Panc1 (cell line): ENCODE measurements at regions not wholly inside any gene's neighbourhood (a gene's known extent, or its start where the extent isn't known, plus 50 kb on each side); places are given as distances from the start of the nearest gene placed in this dataset.

Source experiments
- ATAC-seq: fragments of 200-7000 bp; cut with Tn5 transposase; 2 replicates; pipeline ENCODE4 v1.9.1; 2020; ENCODE audit warnings: mild to moderate bottlenecking, moderate library complexity
- BruUV-seq: library from RNA; stranded (reverse); fragments of 400-500 nt; replicated peaks from 2 replicates; lab custom pipeline; 2021; lab: Mats Ljungman, UMichigan
- CTCF ChIA-PET: fragments of 300-600 bp; sonication (Branson Sonifier 250); formaldehyde crosslinking; loops from one replicate; lab custom pipeline; 2022; ENCODE audit warnings: antibody characterized with exemption; lab: Charles Lee
- POLR2A ChIA-PET: fragments of 300-600 bp; sonication (Branson Sonifier 250); formaldehyde crosslinking; loops from one replicate; lab custom pipeline; 2022; ENCODE audit warnings: antibody characterized with exemption; lab: Charles Lee
- DNase-seq: peaks from one replicate; pipeline ENCODE4 v3.0.0-alpha.2; 2010; ENCODE audit warnings: low read depth, low spot score
- H3K27ac ChIP-seq: 2 replicates; pipeline ENCODE4 v1.5.1; 2011; ENCODE audit warnings: mild to moderate bottlenecking, low read length, inconsistent platforms
- H3K27me3 ChIP-seq: fragments of 200-500 bp; sonication (Bioruptor generic); 2 replicates; pipeline ENCODE4 v1.6.0; 2014; ENCODE audit warnings: low read length, inconsistent platforms; ENCODE audit not compliant: control insufficient read depth, insufficient read depth
- H3K36me3 ChIP-seq: fragments of 200-500 bp; sonication (Bioruptor generic); 2 replicates; pipeline ENCODE4 v1.5.1; 2014; ENCODE audit warnings: inconsistent platforms, mild to moderate bottlenecking, low read length, moderate library complexity; ENCODE audit not compliant: control insufficient read depth, insufficient read depth
- H3K4me1 ChIP-seq: 2 replicates; pipeline ENCODE4 v1.5.1; 2011; ENCODE audit warnings: inconsistent platforms, mild to moderate bottlenecking, low read length, moderate library complexity; ENCODE audit not compliant: control insufficient read depth, insufficient read depth
- H3K4me3 ChIP-seq, 2 experiments: 2 replicates each; pipeline ENCODE4 v1.5.1; 2011 to 2012; ENCODE audit warnings: low read depth in 2 of 2, low read length in 2 of 2, mild to moderate bottlenecking in 2 of 2, inconsistent platforms in 1 of 2, moderate library complexity in 1 of 2
- H3K9me3 ChIP-seq: fragments of 200-500 bp; sonication (Bioruptor generic); 2 replicates; pipeline ENCODE4 v1.5.1; 2014; ENCODE audit warnings: low read depth, mild to moderate bottlenecking, inconsistent platforms, low read length, moderate library complexity; ENCODE audit not compliant: control insufficient read depth, insufficient read depth
- POLR2AphosphoS5 ChIP-seq: IDR thresholded peaks from 2 replicates; pipeline ENCODE4 v1.6.1; 2012; ENCODE audit warnings: mild to moderate bottlenecking, low read depth, low read length, moderate library complexity
- SIN3A ChIP-seq: IDR thresholded peaks from 2 replicates; pipeline ENCODE4 v1.6.1; 2012; ENCODE audit warnings: low read depth, mild to moderate bottlenecking, low read length, moderate library complexity, borderline replicate concordance; ENCODE audit not compliant: insufficient read depth
- TCF7L2 ChIP-seq: IDR thresholded peaks from 2 replicates; pipeline ENCODE4 v1.6.1; 2011; ENCODE audit warnings: mild to moderate bottlenecking, low read depth, low read length, inconsistent platforms
- in situ Hi-C: cut with HindIII; loops from 2 replicates; pipeline ENCODE4 v1.10.0; 2016; ENCODE audit warnings: low sequenced_read_pairs, low pct_unique_long_range_greater_than_20kb
- intact Hi-C: fragments of 100-400 bp; cut with micrococcal nuclease; formaldehyde crosslinking; loops from one replicate; pipeline ENCODE4 v1.10.0; 2022; ENCODE audit not compliant: unreplicated experiment
- TF ChIP-seq, protein P1 (sequence below): fragments of 450-650 bp; IDR thresholded peaks from 2 replicates; pipeline ENCODE4 v1.5.1; 2017; ENCODE audit warnings: mild to moderate bottlenecking
- TF ChIP-seq, protein P2 (sequence below), 2 experiments: IDR thresholded peaks; 2 replicates each; pipeline ENCODE4 v1.6.1; 2011 to 2012; ENCODE audit warnings: low read depth in 2 of 2, control low read depth in 1 of 2, low read length in 1 of 2, mild to moderate bottlenecking in 1 of 2, moderate library complexity in 1 of 2; ENCODE audit not compliant: insufficient read depth in 1 of 2

DNA sequence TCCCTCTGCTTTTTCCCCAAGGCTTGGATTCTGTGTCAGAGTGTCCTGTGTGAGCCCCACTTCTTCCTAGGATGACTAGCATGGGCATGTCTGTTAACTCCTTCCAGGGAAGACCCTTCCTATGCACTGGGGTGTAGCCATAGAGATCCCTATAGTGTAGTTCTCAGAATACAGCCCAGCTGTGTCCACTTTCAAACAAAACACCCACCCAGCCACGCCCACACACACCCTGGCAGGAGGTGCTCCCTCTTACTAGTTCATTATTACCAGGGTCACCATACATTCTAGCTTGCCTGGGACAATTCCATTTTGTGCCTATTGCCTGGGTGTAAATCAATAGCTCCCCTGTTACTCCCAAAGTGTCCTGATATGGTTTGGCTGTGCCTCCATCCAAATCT, 195.6 kb downstream of the MYCN start:
- H3K27ac ChIP-seq = no peak overlapping the region
- in situ Hi-C loops = no loop called here
- intact Hi-C loops = no loop called here
- H3K4me3 ChIP-seq = no peak overlapping the region
- DNase-seq (no peak), ATAC-seq (no peak)
- no peaks in the 10 kb centered on the region for H3K27me3 ChIP-seq
- CTCF ChIA-PET = no interaction called here
- no peak for TF ChIP-seq TCF7L2
- TF ChIP-seq, protein P1, sequence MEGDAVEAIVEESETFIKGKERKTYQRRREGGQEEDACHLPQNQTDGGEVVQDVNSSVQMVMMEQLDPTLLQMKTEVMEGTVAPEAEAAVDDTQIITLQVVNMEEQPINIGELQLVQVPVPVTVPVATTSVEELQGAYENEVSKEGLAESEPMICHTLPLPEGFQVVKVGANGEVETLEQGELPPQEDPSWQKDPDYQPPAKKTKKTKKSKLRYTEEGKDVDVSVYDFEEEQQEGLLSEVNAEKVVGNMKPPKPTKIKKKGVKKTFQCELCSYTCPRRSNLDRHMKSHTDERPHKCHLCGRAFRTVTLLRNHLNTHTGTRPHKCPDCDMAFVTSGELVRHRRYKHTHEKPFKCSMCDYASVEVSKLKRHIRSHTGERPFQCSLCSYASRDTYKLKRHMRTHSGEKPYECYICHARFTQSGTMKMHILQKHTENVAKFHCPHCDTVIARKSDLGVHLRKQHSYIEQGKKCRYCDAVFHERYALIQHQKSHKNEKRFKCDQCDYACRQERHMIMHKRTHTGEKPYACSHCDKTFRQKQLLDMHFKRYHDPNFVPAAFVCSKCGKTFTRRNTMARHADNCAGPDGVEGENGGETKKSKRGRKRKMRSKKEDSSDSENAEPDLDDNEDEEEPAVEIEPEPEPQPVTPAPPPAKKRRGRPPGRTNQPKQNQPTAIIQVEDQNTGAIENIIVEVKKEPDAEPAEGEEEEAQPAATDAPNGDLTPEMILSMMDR = no peak
- TF ChIP-seq, protein P2, sequence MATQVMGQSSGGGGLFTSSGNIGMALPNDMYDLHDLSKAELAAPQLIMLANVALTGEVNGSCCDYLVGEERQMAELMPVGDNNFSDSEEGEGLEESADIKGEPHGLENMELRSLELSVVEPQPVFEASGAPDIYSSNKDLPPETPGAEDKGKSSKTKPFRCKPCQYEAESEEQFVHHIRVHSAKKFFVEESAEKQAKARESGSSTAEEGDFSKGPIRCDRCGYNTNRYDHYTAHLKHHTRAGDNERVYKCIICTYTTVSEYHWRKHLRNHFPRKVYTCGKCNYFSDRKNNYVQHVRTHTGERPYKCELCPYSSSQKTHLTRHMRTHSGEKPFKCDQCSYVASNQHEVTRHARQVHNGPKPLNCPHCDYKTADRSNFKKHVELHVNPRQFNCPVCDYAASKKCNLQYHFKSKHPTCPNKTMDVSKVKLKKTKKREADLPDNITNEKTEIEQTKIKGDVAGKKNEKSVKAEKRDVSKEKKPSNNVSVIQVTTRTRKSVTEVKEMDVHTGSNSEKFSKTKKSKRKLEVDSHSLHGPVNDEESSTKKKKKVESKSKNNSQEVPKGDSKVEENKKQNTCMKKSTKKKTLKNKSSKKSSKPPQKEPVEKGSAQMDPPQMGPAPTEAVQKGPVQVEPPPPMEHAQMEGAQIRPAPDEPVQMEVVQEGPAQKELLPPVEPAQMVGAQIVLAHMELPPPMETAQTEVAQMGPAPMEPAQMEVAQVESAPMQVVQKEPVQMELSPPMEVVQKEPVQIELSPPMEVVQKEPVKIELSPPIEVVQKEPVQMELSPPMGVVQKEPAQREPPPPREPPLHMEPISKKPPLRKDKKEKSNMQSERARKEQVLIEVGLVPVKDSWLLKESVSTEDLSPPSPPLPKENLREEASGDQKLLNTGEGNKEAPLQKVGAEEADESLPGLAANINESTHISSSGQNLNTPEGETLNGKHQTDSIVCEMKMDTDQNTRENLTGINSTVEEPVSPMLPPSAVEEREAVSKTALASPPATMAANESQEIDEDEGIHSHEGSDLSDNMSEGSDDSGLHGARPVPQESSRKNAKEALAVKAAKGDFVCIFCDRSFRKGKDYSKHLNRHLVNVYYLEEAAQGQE (IDR thresholded peaks at IDR 0.05; ENCODE audit: insufficient read depth in 1 of 2, low read depth in 2 of 2, low read length in 1 of 2) = no peak
- no peak for TF ChIP-seq POLR2AphosphoS5
- no peak for TF ChIP-seq SIN3A
- BruUV-seq = no TSS peak
- H3K9me3 ChIP-seq = no peaks in the 10 kb centered on the region
- no peaks in the 10 kb centered on the region for H3K36me3 ChIP-seq
- H3K4me1 ChIP-seq = no peaks in the 10 kb centered on the region
- POLR2A ChIA-PET = no interaction called here

DNA sequence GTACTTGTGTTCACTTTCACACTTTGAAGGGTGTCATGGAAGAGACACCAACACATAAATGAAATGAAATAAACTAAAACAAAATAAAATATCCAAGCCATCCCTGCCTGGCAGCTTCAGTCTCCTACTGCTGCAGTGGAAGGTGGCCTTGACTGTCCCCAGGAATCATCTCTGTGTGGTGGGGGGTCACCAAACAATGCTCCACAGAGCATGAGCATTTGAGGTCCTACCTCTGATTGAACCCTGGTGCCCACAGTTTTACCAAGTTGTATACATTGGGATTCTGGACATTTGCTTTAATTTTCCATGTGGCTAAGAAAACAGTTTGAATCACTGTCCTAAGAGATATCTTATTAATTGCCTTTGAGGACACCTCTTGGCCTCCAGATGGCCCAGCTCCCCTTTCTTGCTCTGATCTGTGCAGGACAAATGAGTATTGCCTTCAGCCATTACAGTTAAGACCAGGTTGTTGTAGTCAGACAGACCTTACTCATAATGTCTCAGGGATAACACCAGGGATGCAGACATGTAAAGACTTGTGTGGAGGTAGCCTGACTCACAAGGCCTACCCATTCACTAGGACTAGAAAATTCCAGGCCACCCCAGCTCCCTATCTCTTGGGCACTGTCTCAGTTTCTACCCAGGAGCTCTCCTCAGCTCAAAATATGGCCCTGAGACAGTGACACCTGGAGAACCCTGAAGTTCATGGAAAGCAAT, 195.0 kb downstream of the MYCN start:
- no peaks in the 10 kb centered on the region for H3K9me3 ChIP-seq
- no peaks in the 10 kb centered on the region for H3K36me3 ChIP-seq
- no peak overlapping the region for H3K27ac ChIP-seq
- DNase-seq (no peak), ATAC-seq (no peak)
- ChIA-PET POLR2A (no interaction called here), CTCF (no interaction called here)
- no peaks in the 10 kb centered on the region for H3K27me3 ChIP-seq
- no peak for TF ChIP-seq SIN3A
- TF ChIP-seq POLR2AphosphoS5 = no peak
- no peak for TF ChIP-seq TCF7L2
- TF ChIP-seq, protein P1 = no peak
- TF ChIP-seq, protein P2 (IDR thresholded peaks at IDR 0.05; ENCODE audit: insufficient read depth in 1 of 2, low read depth in 2 of 2, low read length in 1 of 2) = no peak
- BruUV-seq = no TSS peak
- in situ Hi-C loops (no loop called here), intact Hi-C loops (no loop called here)
- H3K4me1 ChIP-seq = no peaks in the 10 kb centered on the region
- no peak overlapping the region for H3K4me3 ChIP-seq
